HEK293 (cell line): ENCODE measurements at regions not wholly inside any gene's neighbourhood (a gene's known extent, or its start where the extent isn't known, plus 50 kb on each side); places are given as distances from the start of the nearest gene placed in this dataset.

ENCODE experiments used
- CTCF ChIA-PET: fragments of 350-600 bp; formaldehyde crosslinking; extraction: SDS; loops from one replicate; lab custom pipeline; 2021; ENCODE audit warnings: antibody characterized with exemption; lab: Yijun Ruan, JAX
- POLR2A ChIA-PET: fragments of 300-600 bp; formaldehyde crosslinking; extraction: SDS; loops from one replicate; lab custom pipeline; 2020; ENCODE audit warnings: antibody characterized with exemption, inconsistent platforms; lab: Yijun Ruan, JAX
- H3K27ac ChIP-seq: fragments of 200-500 bp; sonication (Bioruptor generic); 2 replicates; pipeline ENCODE4 v1.5.1; 2014; ENCODE audit warnings: low read depth, low read length, control low read depth, inconsistent platforms; ENCODE audit errors: extremely low read depth
- H3K36me3 ChIP-seq, 2 experiments: fragments of 200-500 bp in 1 of 2; sonication (Bioruptor generic) in 1 of 2; 1 replicate in 1 of 2; 2 replicates in 1 of 2; pipeline ENCODE4 v1.5.1; 2014 to 2017; ENCODE audit warnings: inconsistent platforms in 2 of 2, low read length in 2 of 2; ENCODE audit not compliant: control insufficient read depth in 2 of 2, insufficient read depth in 1 of 2
- H3K4me1 ChIP-seq: fragments of 200-500 bp; sonication (Bioruptor generic); 2 replicates; pipeline ENCODE4 v1.5.1; 2014; ENCODE audit warnings: mild to moderate bottlenecking, low read length, inconsistent platforms; ENCODE audit not compliant: control insufficient read depth, insufficient read depth
- H3K4me3 ChIP-seq: 2 replicates; pipeline ENCODE4 v1.5.1; 2011; ENCODE audit warnings: low read depth, mild to moderate bottlenecking, control low read depth, low read length, moderate library complexity
- H3K9me3 ChIP-seq: fragments of 200-500 bp; sonication (Bioruptor generic); 2 replicates; pipeline ENCODE4 v1.5.1; 2014; ENCODE audit warnings: low read depth, low read length, inconsistent platforms; ENCODE audit not compliant: control insufficient read depth, insufficient read depth
- BCL11B ChIP-seq: fragments of 450-650 bp; formaldehyde crosslinking; IDR thresholded peaks from 2 replicates; pipeline ENCODE4 v1.5.1; 2016; ENCODE audit warnings: low read depth, missing biosample characterization, missing genetic modification characterization
- EGR2 ChIP-seq: fragments of 450-650 bp; formaldehyde crosslinking; IDR thresholded peaks from 2 replicates; pipeline ENCODE4 v1.5.1; 2016; ENCODE audit warnings: low read depth, missing biosample characterization, missing genetic modification characterization
- GFI1B ChIP-seq: fragments of 450-650 bp; formaldehyde crosslinking; IDR thresholded peaks from 2 replicates; pipeline ENCODE4 v1.5.1; 2016; ENCODE audit warnings: missing biosample characterization, missing genetic modification characterization
- GLIS1 ChIP-seq: fragments of 450-650 bp; formaldehyde crosslinking; IDR thresholded peaks from 2 replicates; pipeline ENCODE4 v1.5.1; 2016; ENCODE audit warnings: missing biosample characterization, missing genetic modification characterization
- IKZF3 ChIP-seq: fragments of 450-650 bp; IDR thresholded peaks from 2 replicates; pipeline ENCODE4 v1.5.0; 2018; ENCODE audit warnings: missing biosample characterization, mild to moderate bottlenecking, missing genetic modification characterization, moderate library complexity
- KLF10 ChIP-seq: fragments of 450-650 bp; IDR thresholded peaks from 2 replicates; pipeline ENCODE4 v1.5.1; 2018; ENCODE audit warnings: missing biosample characterization, mild to moderate bottlenecking, missing genetic modification characterization
- OVOL3 ChIP-seq: fragments of 450-650 bp; formaldehyde crosslinking; IDR thresholded peaks from 2 replicates; pipeline ENCODE4 v1.5.1; 2016; ENCODE audit warnings: missing biosample characterization, missing genetic modification characterization
- TCF7L2 ChIP-seq: IDR thresholded peaks from 2 replicates; pipeline ENCODE4 v1.6.1; 2011; ENCODE audit warnings: low read depth, mild to moderate bottlenecking, inconsistent platforms, low read length, moderate library complexity, borderline replicate concordance
- WT1 ChIP-seq: fragments of 450-650 bp; formaldehyde crosslinking; IDR thresholded peaks from 2 replicates; pipeline ENCODE4 v1.5.1; 2016; ENCODE audit warnings: missing biosample characterization, missing genetic modification characterization
- ZBTB7A ChIP-seq: fragments of 450-650 bp; formaldehyde crosslinking; IDR thresholded peaks from 2 replicates; pipeline ENCODE4 v1.5.1; 2016; ENCODE audit warnings: low read depth, missing biosample characterization, missing genetic modification characterization
- ZBTB8A ChIP-seq: fragments of 450-650 bp; formaldehyde crosslinking; IDR thresholded peaks from 2 replicates; pipeline ENCODE4 v1.5.1; 2016; ENCODE audit warnings: missing biosample characterization, missing genetic modification characterization
- ZFP37 ChIP-seq: fragments of 450-650 bp; formaldehyde crosslinking; IDR thresholded peaks from 2 replicates; pipeline ENCODE4 v1.5.1; 2016; ENCODE audit warnings: missing biosample characterization, missing genetic modification characterization
- ZIC2 ChIP-seq: fragments of 450-650 bp; formaldehyde crosslinking; IDR thresholded peaks from 2 replicates; pipeline ENCODE4 v1.5.1; 2016; ENCODE audit warnings: missing biosample characterization, missing genetic modification characterization
- ZNF138 ChIP-seq: fragments of 450-650 bp; formaldehyde crosslinking; IDR thresholded peaks from 2 replicates; pipeline ENCODE4 v1.5.1; 2016; ENCODE audit warnings: missing biosample characterization, missing genetic modification characterization, borderline replicate concordance
- ZNF140 ChIP-seq: fragments of 450-650 bp; formaldehyde crosslinking; IDR thresholded peaks from 2 replicates; pipeline ENCODE4 v1.5.1; 2016; ENCODE audit warnings: missing biosample characterization, missing genetic modification characterization
- ZNF2 ChIP-seq: fragments of 450-650 bp; formaldehyde crosslinking; IDR thresholded peaks from 2 replicates; pipeline ENCODE4 v1.5.1; 2016; ENCODE audit warnings: missing biosample characterization, missing genetic modification characterization
- ZNF24 ChIP-seq: fragments of 450-650 bp; formaldehyde crosslinking; IDR thresholded peaks from 2 replicates; pipeline ENCODE4 v1.5.1; 2016; ENCODE audit warnings: missing biosample characterization, missing genetic modification characterization
- ZNF521 ChIP-seq: fragments of 450-650 bp; formaldehyde crosslinking; IDR thresholded peaks from 2 replicates; pipeline ENCODE4 v1.5.1; 2017; ENCODE audit warnings: missing biosample characterization, mild to moderate bottlenecking, missing genetic modification characterization
- ZNF530 ChIP-seq: fragments of 450-650 bp; formaldehyde crosslinking; IDR thresholded peaks from 2 replicates; pipeline ENCODE4 v1.5.1; 2016; ENCODE audit warnings: low read depth, missing biosample characterization, missing genetic modification characterization
- ZNF544 ChIP-seq: fragments of 450-650 bp; formaldehyde crosslinking; IDR thresholded peaks from 2 replicates; pipeline ENCODE4 v1.5.0; 2017; ENCODE audit warnings: missing biosample characterization, missing genetic modification characterization
- ZNF555 ChIP-seq: fragments of 450-650 bp; formaldehyde crosslinking; conservative IDR thresholded peaks from 2 replicates; pipeline ENCODE4 v1.5.1; 2017; ENCODE audit warnings: missing biosample characterization, mild to moderate bottlenecking, missing genetic modification characterization, inconsistent platforms
- ZNF560 ChIP-seq: fragments of 450-650 bp; formaldehyde crosslinking; IDR thresholded peaks from 2 replicates; pipeline ENCODE4 v1.5.1; 2017; ENCODE audit warnings: missing biosample characterization, missing genetic modification characterization, borderline replicate concordance
- ZNF596 ChIP-seq: fragments of 450-650 bp; IDR thresholded peaks from 2 replicates; pipeline ENCODE4 v1.5.0; 2018; ENCODE audit warnings: missing biosample characterization, mild to moderate bottlenecking, missing genetic modification characterization, moderate library complexity
- ZNF600 ChIP-seq: fragments of 450-650 bp; formaldehyde crosslinking; IDR thresholded peaks from 2 replicates; pipeline ENCODE4 v1.5.1; 2016; ENCODE audit warnings: missing biosample characterization, missing genetic modification characterization
- ZNF658 ChIP-seq: fragments of 450-650 bp; formaldehyde crosslinking; IDR thresholded peaks from 2 replicates; pipeline ENCODE4; 2016; ENCODE audit warnings: missing biosample characterization, missing genetic modification characterization
- ZNF777 ChIP-seq: fragments of 450-650 bp; formaldehyde crosslinking; IDR thresholded peaks from 2 replicates; pipeline ENCODE4 v1.5.1; 2017; ENCODE audit warnings: missing biosample characterization, missing genetic modification characterization, borderline replicate concordance
- ZNF791 ChIP-seq: fragments of 450-650 bp; formaldehyde crosslinking; IDR thresholded peaks from 2 replicates; pipeline ENCODE4 v1.5.1; 2016; ENCODE audit warnings: missing biosample characterization, missing genetic modification characterization
- ZSCAN23 ChIP-seq: fragments of 450-650 bp; formaldehyde crosslinking; IDR thresholded peaks from 2 replicates; pipeline ENCODE4 v1.5.1; 2016; ENCODE audit warnings: missing biosample characterization, missing genetic modification characterization
- TF ChIP-seq, protein P1 (sequence below): fragments of 450-650 bp; formaldehyde crosslinking; IDR thresholded peaks from 2 replicates; pipeline ENCODE4 v1.5.1; 2016; ENCODE audit warnings: missing biosample characterization, missing genetic modification characterization, low read depth
- TF ChIP-seq, protein P2 (sequence below): fragments of 450-650 bp; IDR thresholded peaks from 2 replicates; pipeline ENCODE4 v1.5.1; 2018; ENCODE audit warnings: missing biosample characterization, mild to moderate bottlenecking, missing genetic modification characterization
- TF ChIP-seq, protein P3 (sequence below): fragments of 450-650 bp; formaldehyde crosslinking; IDR thresholded peaks from 2 replicates; pipeline ENCODE4 v1.5.1; 2016; ENCODE audit warnings: missing biosample characterization, missing genetic modification characterization
- TF ChIP-seq, protein P4 (sequence below): fragments of 450-650 bp; formaldehyde crosslinking; IDR thresholded peaks from 2 replicates; pipeline ENCODE4 v1.5.1; 2016; ENCODE audit warnings: missing biosample characterization, missing genetic modification characterization
- TF ChIP-seq, protein P5 (sequence below): fragments of 450-650 bp; formaldehyde crosslinking; IDR thresholded peaks from 2 replicates; pipeline ENCODE4 v1.5.1; 2017; ENCODE audit warnings: missing biosample characterization, missing genetic modification characterization

DNA sequence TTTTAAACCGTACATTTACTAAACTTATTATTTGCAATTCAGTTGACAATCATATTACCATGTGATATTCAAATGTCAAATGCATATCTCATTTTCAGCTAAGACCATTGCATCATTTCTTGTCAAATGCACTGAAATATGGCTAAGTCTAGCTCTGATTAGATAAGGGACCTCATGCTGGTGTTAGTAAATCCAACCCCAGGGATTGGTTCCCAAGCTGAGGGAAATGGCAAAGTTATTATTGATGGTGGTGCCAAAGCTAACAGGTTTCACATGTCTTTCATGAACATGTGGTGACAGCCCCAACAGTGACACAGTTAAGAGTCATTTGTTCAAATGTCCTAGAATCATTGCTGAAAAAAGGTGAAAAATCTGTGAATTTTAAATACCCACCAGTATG, 641.1 kb downstream of the MECOM start:
- Histone ChIP-seq H3K4me1 (peaks cover 8% of the 10 kb centered on the region), H3K9me3 (no peaks in the 10 kb centered on the region), H3K36me3 (no peaks in the 10 kb centered on the region), H3K4me3 (no peak overlapping the region), H3K27ac (no peak overlapping the region)
- ChIA-PET CTCF (interaction anchor here (0.6 kb wide), 1 partner anchor 13 kb away, joined by 3 read pairs; no protein-coding TSS in a partner anchor), POLR2A (no interaction called here)
- no peak for TF ChIP-seq ZNF600
- TF ChIP-seq ZIC2 (tag by site-specific recombination): peak; percentile 91
- no peak for TF ChIP-seq ZNF140 (tag by site-specific recombination)
- TF ChIP-seq GFI1B (tag by site-specific recombination): no peak
- no peak for TF ChIP-seq ZNF791
- TF ChIP-seq EGR2: no peak
- 0 out of 2 replicates have a peak, but pooled peaks have one; percentile 61 for TF ChIP-seq ZNF24
- TF ChIP-seq ZNF530 (tag by site-specific recombination): no peak
- no peak for TF ChIP-seq ZSCAN23
- no peak for TF ChIP-seq ZNF544 (tag by site-specific recombination)
- no peak for TF ChIP-seq ZNF596 (tag by site-specific recombination)
- 0 out of 2 replicates have a peak, but pooled peaks have one; percentile 27 for TF ChIP-seq ZNF2
- TF ChIP-seq, protein P1, sequence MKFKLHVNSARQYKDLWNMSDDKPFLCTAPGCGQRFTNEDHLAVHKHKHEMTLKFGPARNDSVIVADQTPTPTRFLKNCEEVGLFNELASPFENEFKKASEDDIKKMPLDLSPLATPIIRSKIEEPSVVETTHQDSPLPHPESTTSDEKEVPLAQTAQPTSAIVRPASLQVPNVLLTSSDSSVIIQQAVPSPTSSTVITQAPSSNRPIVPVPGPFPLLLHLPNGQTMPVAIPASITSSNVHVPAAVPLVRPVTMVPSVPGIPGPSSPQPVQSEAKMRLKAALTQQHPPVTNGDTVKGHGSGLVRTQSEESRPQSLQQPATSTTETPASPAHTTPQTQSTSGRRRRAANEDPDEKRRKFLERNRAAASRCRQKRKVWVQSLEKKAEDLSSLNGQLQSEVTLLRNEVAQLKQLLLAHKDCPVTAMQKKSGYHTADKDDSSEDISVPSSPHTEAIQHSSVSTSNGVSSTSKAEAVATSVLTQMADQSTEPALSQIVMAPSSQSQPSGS (tag by site-specific recombination): peak; percentile 47; the same call in 1 of the 2 replicates
- no peak for TF ChIP-seq ZNF777 (tag by site-specific recombination)
- no peak for TF ChIP-seq WT1 (tag by site-specific recombination)
- TF ChIP-seq, protein P2, sequence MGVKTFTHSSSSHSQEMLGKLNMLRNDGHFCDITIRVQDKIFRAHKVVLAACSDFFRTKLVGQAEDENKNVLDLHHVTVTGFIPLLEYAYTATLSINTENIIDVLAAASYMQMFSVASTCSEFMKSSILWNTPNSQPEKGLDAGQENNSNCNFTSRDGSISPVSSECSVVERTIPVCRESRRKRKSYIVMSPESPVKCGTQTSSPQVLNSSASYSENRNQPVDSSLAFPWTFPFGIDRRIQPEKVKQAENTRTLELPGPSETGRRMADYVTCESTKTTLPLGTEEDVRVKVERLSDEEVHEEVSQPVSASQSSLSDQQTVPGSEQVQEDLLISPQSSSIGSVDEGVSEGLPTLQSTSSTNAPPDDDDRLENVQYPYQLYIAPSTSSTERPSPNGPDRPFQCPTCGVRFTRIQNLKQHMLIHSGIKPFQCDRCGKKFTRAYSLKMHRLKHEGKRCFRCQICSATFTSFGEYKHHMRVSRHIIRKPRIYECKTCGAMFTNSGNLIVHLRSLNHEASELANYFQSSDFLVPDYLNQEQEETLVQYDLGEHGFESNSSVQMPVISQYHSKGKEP (tag by site-specific recombination): 0 out of 2 replicates have a peak, but pooled peaks have one; percentile 15
- 0 out of 2 replicates have a peak, but pooled peaks have one; percentile 52 for TF ChIP-seq BCL11B
- TF ChIP-seq OVOL3 (tag by site-specific recombination): no peak
- 0 out of 2 replicates have a peak, but pooled peaks have one; percentile 59 for TF ChIP-seq IKZF3 (tag by site-specific recombination)
- TF ChIP-seq ZNF658 (tag by site-specific recombination): no peak
- TF ChIP-seq ZBTB7A (tag by site-specific recombination): no peak
- TF ChIP-seq KLF10 (tag by site-specific recombination): 0 out of 2 replicates have a peak, but pooled peaks have one; percentile 29
- 0 out of 2 replicates have a peak, but pooled peaks have one; percentile 44 for TF ChIP-seq TCF7L2
- 0 out of 2 replicates have a peak, but pooled peaks have one; percentile 30 for TF ChIP-seq ZFP37 (tag by site-specific recombination)
- TF ChIP-seq ZNF138 (tag by site-specific recombination): no peak
- no peak for TF ChIP-seq ZBTB8A (tag by site-specific recombination)
- TF ChIP-seq ZNF560 (tag by site-specific recombination): no peak
- TF ChIP-seq, protein P3, sequence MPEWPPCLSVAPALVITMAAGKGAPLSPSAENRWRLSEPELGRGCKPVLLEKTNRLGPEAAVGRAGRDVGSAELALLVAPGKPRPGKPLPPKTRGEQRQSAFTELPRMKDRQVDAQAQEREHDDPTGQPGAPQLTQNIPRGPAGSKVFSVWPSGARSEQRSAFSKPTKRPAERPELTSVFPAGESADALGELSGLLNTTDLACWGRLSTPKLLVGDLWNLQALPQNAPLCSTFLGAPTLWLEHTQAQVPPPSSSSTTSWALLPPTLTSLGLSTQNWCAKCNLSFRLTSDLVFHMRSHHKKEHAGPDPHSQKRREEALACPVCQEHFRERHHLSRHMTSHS (tag by site-specific recombination): no peak; the same call in 1 of the 2 replicates
- TF ChIP-seq ZNF521 (tag by site-specific recombination): no peak
- TF ChIP-seq, protein P4, sequence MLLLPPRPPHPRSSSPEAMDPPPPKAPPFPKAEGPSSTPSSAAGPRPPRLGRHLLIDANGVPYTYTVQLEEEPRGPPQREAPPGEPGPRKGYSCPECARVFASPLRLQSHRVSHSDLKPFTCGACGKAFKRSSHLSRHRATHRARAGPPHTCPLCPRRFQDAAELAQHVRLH (tag by site-specific recombination): no peak
- TF ChIP-seq ZNF555 (tag by site-specific recombination): no peak
- TF ChIP-seq, protein P5, sequence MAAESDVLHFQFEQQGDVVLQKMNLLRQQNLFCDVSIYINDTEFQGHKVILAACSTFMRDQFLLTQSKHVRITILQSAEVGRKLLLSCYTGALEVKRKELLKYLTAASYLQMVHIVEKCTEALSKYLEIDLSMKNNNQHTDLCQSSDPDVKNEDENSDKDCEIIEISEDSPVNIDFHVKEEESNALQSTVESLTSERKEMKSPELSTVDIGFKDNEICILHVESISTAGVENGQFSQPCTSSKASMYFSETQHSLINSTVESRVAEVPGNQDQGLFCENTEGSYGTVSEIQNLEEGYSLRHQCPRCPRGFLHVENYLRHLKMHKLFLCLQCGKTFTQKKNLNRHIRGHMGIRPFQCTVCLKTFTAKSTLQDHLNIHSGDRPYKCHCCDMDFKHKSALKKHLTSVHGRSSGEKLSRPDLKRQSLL (tag by site-specific recombination): no peak
- TF ChIP-seq GLIS1 (tag by site-specific recombination): peak; percentile 43; the same call in 1 of the 2 replicates
